IMR-90 (cell line): ENCODE measurements at regions not wholly inside any gene's neighbourhood (a gene's known extent, or its start where the extent isn't known, plus 50 kb on each side); places are given as distances from the start of the nearest gene placed in this dataset.

ENCODE experiments used
- ATAC-seq: fragments of 200-7000 bp; cut with Tn5 transposase; 2 replicates; pipeline ENCODE4 v1.9.1; 2020; ENCODE audit warnings: low read depth, mild to moderate bottlenecking, moderate library complexity
- BruUV-seq: library from RNA; stranded (reverse); fragments of 400-500 nt; replicated peaks from 2 replicates; lab custom pipeline; 2021; lab: Mats Ljungman, UMichigan
- CTCF ChIA-PET: fragments of 300-600 bp; formaldehyde crosslinking; extraction: SDS; loops from one replicate; lab custom pipeline; 2021; ENCODE audit warnings: antibody characterized with exemption; lab: Yijun Ruan, JAX
- POLR2A ChIA-PET: fragments of 300-600 bp; sonication (Branson Sonifier 250); formaldehyde crosslinking; loops from one replicate; lab custom pipeline; 2022; ENCODE audit warnings: antibody characterized with exemption; ENCODE audit not compliant: unreplicated experiment; lab: Charles Lee
- DNase-seq: peaks from one replicate; pipeline ENCODE4 v3.0.0; 2013
- H2AFZ ChIP-seq: replicated peaks from 2 replicates; pipeline ENCODE3; 2013; ENCODE audit warnings: low read length, mild to moderate bottlenecking; ENCODE audit not compliant: poor library complexity
- H2AK5ac ChIP-seq: 2 replicates; pipeline ENCODE4 v1.6.1; 2013; ENCODE audit warnings: low read depth, low read length, inconsistent platforms
- H2AK9ac ChIP-seq: replicated peaks from 2 replicates; pipeline ENCODE3; 2013; ENCODE audit warnings: mild to moderate bottlenecking, low read depth, low read length, moderate library complexity; ENCODE audit not compliant: poor library complexity
- H2BK120ac ChIP-seq: 2 replicates; pipeline ENCODE4 v1.6.1; 2013; ENCODE audit warnings: low read depth, low read length, inconsistent platforms
- H2BK15ac ChIP-seq: 3 replicates; pipeline ENCODE4 v1.6.1; 2013; ENCODE audit warnings: low read depth, low read length, inconsistent platforms
- H2BK20ac ChIP-seq: 2 replicates; pipeline ENCODE4 v1.6.1; 2013; ENCODE audit warnings: low read depth, mild to moderate bottlenecking, inconsistent platforms, low read length, moderate library complexity
- H2BK5ac ChIP-seq: 2 replicates; pipeline ENCODE4 v1.6.1; 2013; ENCODE audit warnings: mild to moderate bottlenecking, low read depth, low read length, inconsistent platforms; ENCODE audit not compliant: poor library complexity, severe bottlenecking
- H3K14ac ChIP-seq: replicated peaks from 2 replicates; pipeline ENCODE4 v1.6.1; 2013; ENCODE audit warnings: low read depth, low read length, inconsistent platforms
- H3K18ac ChIP-seq: 2 replicates; pipeline ENCODE4 v1.6.1; 2013; ENCODE audit warnings: low read depth, low read length, control low read depth
- H3K23ac ChIP-seq: 2 replicates; pipeline ENCODE4 v1.6.1; 2013; ENCODE audit warnings: low read depth, low read length, inconsistent platforms
- H3K27ac ChIP-seq: 2 replicates; pipeline ENCODE4 v1.5.1; 2013; ENCODE audit warnings: mild to moderate bottlenecking, control low read depth, low read length; ENCODE audit not compliant: insufficient read depth
- H3K27me3 ChIP-seq: 2 replicates; pipeline ENCODE4 v1.6.1; 2013; ENCODE audit warnings: low read length; ENCODE audit not compliant: control insufficient read depth, insufficient read depth
- H3K36me3 ChIP-seq: 2 replicates; pipeline ENCODE4 v1.6.1; 2013; ENCODE audit warnings: low read length, mixed read lengths; ENCODE audit not compliant: control insufficient read depth, insufficient read depth
- H3K4ac ChIP-seq: 2 replicates; pipeline ENCODE4 v1.6.1; 2013; ENCODE audit warnings: low read depth, low read length, inconsistent platforms
- H3K4me1 ChIP-seq: 2 replicates; pipeline ENCODE4 v1.6.1; 2013; ENCODE audit warnings: low read length, mixed read lengths; ENCODE audit not compliant: control insufficient read depth, insufficient read depth
- H3K4me2 ChIP-seq: 2 replicates; pipeline ENCODE4 v1.6.1; 2013; ENCODE audit warnings: low read depth, mild to moderate bottlenecking, control low read depth, low read length, moderate library complexity
- H3K4me3 ChIP-seq: 2 replicates; pipeline ENCODE4 v1.5.1; 2013; ENCODE audit warnings: low read depth, mild to moderate bottlenecking, control low read depth, low read length, moderate library complexity; ENCODE audit not compliant: insufficient read depth
- H3K56ac ChIP-seq: 2 replicates; pipeline ENCODE4 v1.6.1; 2013; ENCODE audit warnings: low read length, inconsistent platforms; ENCODE audit not compliant: insufficient read depth; ENCODE audit errors: extremely low read depth
- H3K79me1 ChIP-seq, 2 experiments: 2 replicates each; pipeline ENCODE4 v1.6.1; 2013; ENCODE audit warnings: low read length in 2 of 2, inconsistent platforms in 1 of 2, low read depth in 1 of 2
- H3K9ac ChIP-seq: 2 replicates; pipeline ENCODE4 v1.6.1; 2013; ENCODE audit warnings: low read depth, low read length, control low read depth
- H3K9me1 ChIP-seq: 2 replicates; pipeline ENCODE4 v1.6.1; 2013; ENCODE audit warnings: low read length, inconsistent platforms; ENCODE audit not compliant: insufficient read depth
- H3K9me3 ChIP-seq: 2 replicates; pipeline ENCODE4 v1.6.1; 2013; ENCODE audit warnings: low read length; ENCODE audit not compliant: control insufficient read depth, insufficient read depth
- H4K20me1 ChIP-seq: 2 replicates; pipeline ENCODE4 v1.6.1; 2013; ENCODE audit warnings: low read length, inconsistent platforms; ENCODE audit not compliant: insufficient read depth
- H4K5ac ChIP-seq: 2 replicates; pipeline ENCODE4 v1.6.1; 2013; ENCODE audit warnings: mild to moderate bottlenecking, low read depth, low read length, control low read depth
- H4K8ac ChIP-seq, 2 experiments: 2 replicates each; pipeline ENCODE4 v1.6.1; 2013; ENCODE audit warnings: low read depth in 2 of 2, low read length in 2 of 2, control low read depth in 1 of 2, inconsistent platforms in 1 of 2
- H4K91ac ChIP-seq: 2 replicates; pipeline ENCODE4 v1.6.1; 2013; ENCODE audit warnings: low read depth, low read length, inconsistent platforms; ENCODE audit not compliant: insufficient read depth
- BHLHE40 ChIP-seq: fragments of 150-350 bp; IDR thresholded peaks from 2 replicates; pipeline ENCODE4 v1.6.1; 2016; ENCODE audit warnings: mild to moderate bottlenecking, low read depth, low read length
- CEBPB ChIP-seq: IDR thresholded peaks from 2 replicates; pipeline ENCODE4 v1.6.1; 2012; ENCODE audit warnings: low read depth, low read length, improper control_type of control experiment
- CHD1 ChIP-seq: IDR thresholded peaks from 2 replicates; pipeline ENCODE4 v1.6.1; 2012; ENCODE audit warnings: low read depth, low read length, improper control_type of control experiment
- CTCF ChIP-seq: conservative IDR thresholded peaks from 2 replicates; pipeline ENCODE4 v1.5.1; 2012; ENCODE audit warnings: mild to moderate bottlenecking, low read depth, low read length, improper control_type of control experiment
- ELK1 ChIP-seq: fragments of 150-350 bp; IDR thresholded peaks from 2 replicates; pipeline ENCODE4 v1.6.1; 2016; ENCODE audit warnings: low read depth, mild to moderate bottlenecking, low read length, moderate library complexity, borderline replicate concordance
- FOS ChIP-seq: fragments of 150-350 bp; IDR thresholded peaks from 2 replicates; pipeline ENCODE4 v1.6.1; 2016; ENCODE audit warnings: low read depth, low read length
- MAFK ChIP-seq: IDR thresholded peaks from 2 replicates; pipeline ENCODE4 v1.6.1; 2012; ENCODE audit warnings: low read depth, low read length, improper control_type of control experiment
- MAZ ChIP-seq: IDR thresholded peaks from 2 replicates; pipeline ENCODE4 v1.6.1; 2012; ENCODE audit warnings: low read depth, mild to moderate bottlenecking, low read length, improper control_type of control experiment, moderate library complexity, borderline replicate concordance
- MXI1 ChIP-seq: IDR thresholded peaks from 2 replicates; pipeline ENCODE4 v1.6.1; 2012; ENCODE audit warnings: low read depth, mild to moderate bottlenecking, low read length, moderate library complexity, borderline replicate concordance
- NFE2L2 ChIP-seq: fragments of 150-350 bp; IDR thresholded peaks from 2 replicates; pipeline ENCODE4 v1.6.1; 2016; ENCODE audit warnings: low read depth, mild to moderate bottlenecking, low read length
- POLR2A ChIP-seq: IDR thresholded peaks from 2 replicates; pipeline ENCODE4 v1.6.1; 2012; ENCODE audit warnings: mild to moderate bottlenecking, low read depth, low read length
- RCOR1 ChIP-seq: IDR thresholded peaks from 2 replicates; pipeline ENCODE4 v1.6.1; 2012; ENCODE audit warnings: mild to moderate bottlenecking, low read length, improper control_type of control experiment; ENCODE audit not compliant: insufficient replicate concordance
- RFX5 ChIP-seq: IDR thresholded peaks from 2 replicates; pipeline ENCODE4 v1.8.0; 2012; ENCODE audit warnings: low read depth, mild to moderate bottlenecking, low read length, moderate library complexity
- SMC3 ChIP-seq: fragments of 150-350 bp; IDR thresholded peaks from 2 replicates; pipeline ENCODE4 v1.6.1; 2016; ENCODE audit warnings: low read depth, mild to moderate bottlenecking, antibody characterized with exemption, low read length, moderate library complexity
- USF2 ChIP-seq: fragments of 150-350 bp; IDR thresholded peaks from 2 replicates; pipeline ENCODE4 v1.6.1; 2017; ENCODE audit warnings: mild to moderate bottlenecking, antibody characterized with exemption, low read length, low read depth
- WGBS, 2 experiments: methylation state at CpG; one replicate each; pipeline versions ENCODE4 v1.1.5 to v1.1.7; 2013; ENCODE audit warnings: missing lambda C conversion rate in 2 of 2; ENCODE audit not compliant: insufficient read length in 1 of 2; ENCODE audit errors: extremely low coverage in 2 of 2; 5-methylcytosine and 5-hydroxymethylcytosine counted together
- dilution Hi-C: fragments of 300-500 bp; cut with HindIII; formaldehyde crosslinking; loops from one replicate; pipeline ENCODE4 v1.14.3; 2018; ENCODE audit warnings: low sequenced_read_pairs; ENCODE audit not compliant: unreplicated experiment
- in situ Hi-C: fragments of 300-500 bp; cut with MboI; formaldehyde crosslinking; loops from 3 replicates; pipeline ENCODE4 v1.14.3; 2019; ENCODE audit warnings: low sequenced_read_pairs, inconsistent platforms, mixed read lengths
- intact Hi-C: fragments of 100-400 bp; cut with micrococcal nuclease; formaldehyde crosslinking; loops from 2 replicates; pipeline ENCODE4 v1.10.0; 2022

- no peak overlapping the region for H3K56ac ChIP-seq
- H2AFZ ChIP-seq: no peak overlapping the region
- H3K14ac ChIP-seq: no peak overlapping the region
- dilution Hi-C loops (no loop called here), intact Hi-C loops (no loop called here), in situ Hi-C loops (no loop called here)
- H3K79me1 ChIP-seq: no peaks in the 10 kb centered on the region
- H2BK5ac ChIP-seq: no peak overlapping the region
- no peaks in the 10 kb centered on the region for H3K9me1 ChIP-seq
- H4K5ac ChIP-seq: no peak overlapping the region
- no peak overlapping the region for H4K91ac ChIP-seq
- no peaks in the 10 kb centered on the region for H4K20me1 ChIP-seq
- no TSS peak for BruUV-seq
- no peak overlapping the region for H3K9ac ChIP-seq
- ATAC-seq (no peak), DNase-seq (no peak)
- no peak overlapping the region for H3K18ac ChIP-seq
- no peaks in the 10 kb centered on the region for H3K36me3 ChIP-seq
- H2AK5ac ChIP-seq: no peak overlapping the region
- no peak overlapping the region for H3K4me3 ChIP-seq
- H3K4me2 ChIP-seq: no peak overlapping the region
- H4K8ac ChIP-seq: no peak overlapping the region
- no peaks in the 10 kb centered on the region for H3K27me3 ChIP-seq
- H3K23ac ChIP-seq: no peak overlapping the region
- no peak overlapping the region for H3K4ac ChIP-seq
- H3K9me3 ChIP-seq: peaks cover 46% of the 10 kb centered on the region
- ChIA-PET POLR2A (no interaction called here), CTCF (no interaction called here)
- no peak overlapping the region for H2AK9ac ChIP-seq
- TF ChIP-seq CHD1: no peak
- no peak for TF ChIP-seq RCOR1
- no peak for TF ChIP-seq FOS
- no peak for TF ChIP-seq MAZ
- no peak for TF ChIP-seq SMC3
- TF ChIP-seq NFE2L2: no peak
- TF ChIP-seq BHLHE40: no peak
- TF ChIP-seq USF2: no peak
- no peak for TF ChIP-seq POLR2A
- no peak for TF ChIP-seq MXI1
- no peak for TF ChIP-seq RFX5
- no peak for TF ChIP-seq CTCF
- TF ChIP-seq MAFK: no peak
- TF ChIP-seq ELK1: no peak
- no peak for TF ChIP-seq CEBPB
- no peak overlapping the region for H2BK15ac ChIP-seq
- no peak overlapping the region for H2BK20ac ChIP-seq
- WGBS, 2 experiments: no CpG with 5 or more reads among the region's 2 CpGs
- H3K27ac ChIP-seq: no peak overlapping the region
- no peaks in the 10 kb centered on the region for H3K4me1 ChIP-seq
- no peak overlapping the region for H2BK120ac ChIP-seq
These were observed 135.7 kb upstream of the MYCN start for GRCh38 chr2:15804691-15805090.
